ENCODE measurements at regions not wholly inside any gene's neighbourhood (a gene's known extent, or its start where the extent isn't known, plus 50 kb on each side); places are given as distances from the start of the nearest gene placed in this dataset.

GRCh38 chr21:22224261-22224660 is 1226.1 kb downstream of the NCAM2 start:
- no peaks in the 10 kb centered on the region for H3K9me3 ChIP-seq
- no peak overlapping the region for H3K27ac ChIP-seq
- no peaks in the 10 kb centered on the region for H3K36me3 ChIP-seq
- no peaks in the 10 kb centered on the region for H3K27me3 ChIP-seq
- no peak for TF ChIP-seq CTCF (IDR thresholded peaks at IDR 0.05)
- no peak overlapping the region for H3K4me3 ChIP-seq
- DNase-seq: no peak
- intact Hi-C loops (cut with DNase I; ENCODE audit: low total_unique reads): no loop called here
- no peaks in the 10 kb centered on the region for H3K4me1 ChIP-seq

DNA sequence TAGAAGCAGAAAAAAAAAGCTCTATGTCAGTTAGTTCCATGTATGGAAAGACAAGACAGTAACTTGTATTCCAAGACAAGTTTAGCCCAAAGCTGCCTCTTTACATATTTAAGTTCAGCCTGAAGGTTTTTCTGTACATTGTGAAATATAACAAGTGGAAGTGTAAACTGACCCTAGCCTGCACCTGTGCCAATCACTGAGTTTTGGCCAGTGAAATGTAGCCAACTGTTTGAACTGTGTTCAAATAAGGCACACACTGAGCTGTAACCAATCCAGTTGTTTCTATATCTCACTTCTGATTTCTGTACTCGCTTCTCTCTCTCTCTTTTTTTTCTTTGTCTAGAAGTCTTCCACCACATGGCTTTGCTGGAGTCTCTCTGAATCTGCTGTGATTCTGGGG is 1227.1 kb downstream of the NCAM2 start:
- Histone ChIP-seq H3K27ac (no peak overlapping the region), H3K4me3 (no peak overlapping the region), H3K4me1 (no peaks in the 10 kb centered on the region), H3K9me3 (no peaks in the 10 kb centered on the region), H3K27me3 (no peaks in the 10 kb centered on the region), H3K36me3 (no peaks in the 10 kb centered on the region)
- no peak for TF ChIP-seq CTCF (IDR thresholded peaks at IDR 0.05)
- intact Hi-C loops (cut with DNase I; ENCODE audit: low total_unique reads): no loop called here
- no peak for DNase-seq

GRCh38 chr21:22231013-22231412 is 1232.8 kb downstream of the NCAM2 start:
- H3K36me3 ChIP-seq: no peaks in the 10 kb centered on the region
- H3K4me3 ChIP-seq: no peak overlapping the region
- H3K27me3 ChIP-seq: no peaks in the 10 kb centered on the region
- no peaks in the 10 kb centered on the region for H3K9me3 ChIP-seq
- TF ChIP-seq CTCF (IDR thresholded peaks at IDR 0.05): no peak
- no peak overlapping the region for H3K27ac ChIP-seq
- intact Hi-C loops (cut with DNase I; ENCODE audit: low total_unique reads): no loop called here
- H3K4me1 ChIP-seq: no peaks in the 10 kb centered on the region
- no peak for DNase-seq

GRCh38 chr21:22235866-22236590 is 1237.8 kb downstream of the NCAM2 start:
- Histone ChIP-seq H3K27ac (no peak overlapping the region), H3K4me3 (no peak overlapping the region), H3K9me3 (no peaks in the 10 kb centered on the region), H3K36me3 (no peaks in the 10 kb centered on the region), H3K4me1 (no peaks in the 10 kb centered on the region), H3K27me3 (no peaks in the 10 kb centered on the region)
- no peak for DNase-seq
- no peak for TF ChIP-seq CTCF (IDR thresholded peaks at IDR 0.05)
- intact Hi-C loops (cut with DNase I; ENCODE audit: low total_unique reads): no loop called here

DNA sequence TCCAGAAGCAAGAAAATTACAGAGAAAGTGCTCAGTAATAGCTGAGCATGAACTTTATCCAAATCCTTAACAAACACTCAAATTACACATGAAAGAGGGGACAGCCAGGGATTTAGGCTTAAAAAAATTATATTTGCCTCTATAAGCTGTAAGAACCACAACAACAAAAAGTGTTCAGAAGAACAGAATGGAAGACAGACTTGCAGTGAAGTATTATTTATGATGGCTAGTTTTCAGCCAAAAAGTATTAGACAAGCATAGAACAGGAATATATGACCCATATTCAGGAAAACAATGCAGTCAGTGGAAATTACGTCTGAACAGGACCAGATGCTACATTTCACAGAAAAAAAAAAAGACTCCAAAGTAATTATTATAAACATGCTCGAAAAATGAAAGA is 1246.3 kb downstream of the NCAM2 start:
- Histone ChIP-seq H3K9me3 (no peaks in the 10 kb centered on the region), H3K4me1 (no peaks in the 10 kb centered on the region), H3K27ac (no peak overlapping the region), H3K27me3 (no peaks in the 10 kb centered on the region), H3K4me3 (no peak overlapping the region), H3K36me3 (no peaks in the 10 kb centered on the region)
- TF ChIP-seq CTCF (IDR thresholded peaks at IDR 0.05): no peak
- no peak for DNase-seq
- intact Hi-C loops (cut with DNase I; ENCODE audit: low total_unique reads): no loop called here

DNA sequence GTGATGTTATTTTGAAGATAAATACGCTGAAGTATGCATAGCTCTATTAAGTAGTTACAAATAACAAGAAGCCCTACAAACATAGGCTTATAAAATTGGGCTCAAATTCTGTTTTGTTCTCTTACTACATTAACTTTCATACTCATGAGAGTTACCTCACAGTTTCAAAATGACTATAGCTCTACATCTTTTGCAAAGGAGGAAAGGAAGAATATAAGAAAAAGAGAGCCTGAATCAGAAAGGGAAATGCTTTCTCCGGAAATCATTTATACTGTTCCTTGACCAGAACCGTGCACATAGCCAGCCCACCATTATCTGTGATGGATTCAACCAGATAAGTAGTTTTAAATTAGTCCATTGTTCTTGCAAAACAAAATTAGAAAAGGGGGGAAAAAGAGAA is 1252.1 kb downstream of the NCAM2 start:
- TF ChIP-seq CTCF (IDR thresholded peaks at IDR 0.05): no peak
- no peak for DNase-seq
- H3K27me3 ChIP-seq: no peaks in the 10 kb centered on the region
- H3K4me1 ChIP-seq: no peaks in the 10 kb centered on the region
- H3K27ac ChIP-seq: no peak overlapping the region
- no peaks in the 10 kb centered on the region for H3K9me3 ChIP-seq
- H3K4me3 ChIP-seq: no peak overlapping the region
- intact Hi-C loops (cut with DNase I; ENCODE audit: low total_unique reads): loop anchor here (5.0 kb wide), 1 partner anchor 1383 kb away; no protein-coding TSS in a partner anchor
- no peaks in the 10 kb centered on the region for H3K36me3 ChIP-seq

All from tibial artery (tissue), 4 donors.